ENCODE measurements at regions not wholly inside any gene's neighbourhood (a gene's known extent, or its start where the extent isn't known, plus 50 kb on each side); places are given as distances from the start of the nearest gene placed in this dataset.

GRCh38 chr4:147025042-147025441 lies 79.4 kb upstream of the TTC29 start:
- TF ChIP-seq CTCF (IDR thresholded peaks at IDR 0.05; ENCODE audit: insufficient read depth, low read length, poor library complexity, severe bottlenecking), result no peak
- no peak for TF ChIP-seq EZH2phosphoT487 (conservative IDR thresholded peaks at IDR 0.05; ENCODE audit: low read length)

Measured in SU-DHL-6 (cell line).